UCSD-AML1 (cell line): ENCODE measurements at regions not wholly inside any gene's neighbourhood (a gene's known extent, or its start where the extent isn't known, plus 50 kb on each side); places are given as distances from the start of the nearest gene placed in this dataset.

Experiments used
- DNase-seq: peaks from one replicate; lab custom pipeline; 2025; ENCODE audit not compliant: unreplicated experiment; lab: John Stamatoyannopoulos, UW

GRCh38 chr9:7996558-7996957 is 197.0 kb upstream of the DMAC1 start:
- no peak for DNase-seq

GRCh38 chr9:7988644-7989280 is 189.2 kb upstream of the DMAC1 start:
- no peak for DNase-seq

GRCh38 chr9:7984692-7985091 is 185.1 kb upstream of the DMAC1 start:
- no peak for DNase-seq

GRCh38 chr9:7984203-7984602 is 184.6 kb upstream of the DMAC1 start:
- DNase-seq = no peak

- DNase-seq = no peak
Observed at GRCh38 chr9:7983490-7983889, 183.9 kb upstream of the DMAC1 start.

GRCh38 chr9:7982907-7983306 is 183.3 kb upstream of the DMAC1 start:
- peak; percentile 9 for DNase-seq

- no peak for DNase-seq
Observed at GRCh38 chr9:7980691-7981289, 181.2 kb upstream of the DMAC1 start.

- DNase-seq = no peak
Observed at GRCh38 chr9:7980041-7980440, 180.5 kb upstream of the DMAC1 start.

GRCh38 chr9:7979611-7980010 is 180.0 kb upstream of the DMAC1 start:
- no peak for DNase-seq

- no peak for DNase-seq
Observed at GRCh38 chr9:7977586-7977985, 178.0 kb upstream of the DMAC1 start.

GRCh38 chr9:7976856-7977255 is 177.3 kb upstream of the DMAC1 start:
- no peak for DNase-seq

GRCh38 chr9:7976167-7976755 is 176.7 kb upstream of the DMAC1 start:
- peak; percentile 41 for DNase-seq

- no peak for DNase-seq
Observed at GRCh38 chr9:7975336-7975735, 175.8 kb upstream of the DMAC1 start.

GRCh38 chr9:7974335-7974960 is 174.9 kb upstream of the DMAC1 start:
- DNase-seq = peak; percentile 15

GRCh38 chr9:7973123-7973522 is 173.5 kb upstream of the DMAC1 start:
- DNase-seq = no peak

GRCh38 chr9:7970681-7971330 is 171.2 kb upstream of the DMAC1 start:
- DNase-seq = no peak

GRCh38 chr9:7968687-7969086 is 169.1 kb upstream of the DMAC1 start:
- no peak for DNase-seq

- no peak for DNase-seq
Observed at GRCh38 chr9:7967851-7968250, 168.3 kb upstream of the DMAC1 start.

GRCh38 chr9:7967093-7967827 is 167.7 kb upstream of the DMAC1 start:
- DNase-seq = no peak

GRCh38 chr9:7965063-7965462 is 165.5 kb upstream of the DMAC1 start:
- no peak for DNase-seq

GRCh38 chr9:7963026-7963425 is 163.4 kb upstream of the DMAC1 start:
- DNase-seq = no peak
